ENCODE measurements at regions not wholly inside any gene's neighbourhood (a gene's known extent, or its start where the extent isn't known, plus 50 kb on each side); places are given as distances from the start of the nearest gene placed in this dataset.
"Not testable (repeated sequence)": the region's sequence is repeated elsewhere in the genome, so short reads cannot be mapped to it uniquely, and the experiment has no call there.

DNA sequence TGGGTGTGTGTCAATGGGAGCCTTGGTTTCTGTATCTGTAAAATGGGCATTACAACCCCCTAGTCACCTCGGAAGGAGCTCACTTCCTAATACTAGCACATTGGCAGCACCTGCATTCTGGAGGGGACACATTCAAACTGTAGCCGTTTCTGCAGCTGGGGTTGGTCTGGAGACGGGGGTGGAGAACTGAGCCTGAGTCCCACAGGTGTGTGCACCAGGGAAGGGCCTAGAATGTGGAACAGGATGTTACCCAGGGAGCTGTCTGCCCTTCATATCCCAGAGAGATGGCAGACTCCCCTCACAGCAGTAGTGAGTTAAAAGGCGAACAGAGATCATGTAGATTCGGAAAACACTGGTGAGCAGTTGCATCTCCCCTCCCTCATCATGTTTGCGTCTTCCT lies 272.8 kb upstream of the ZNF32 start:
- Histone ChIP-seq H3K4me1 (no peaks in the 10 kb centered on the region), H3K4me3 (ENCODE audit: low read depth, low read length) (no peak overlapping the region), H3K9me3 (no peaks in the 10 kb centered on the region), H3K36me3 (no peaks in the 10 kb centered on the region), H3K27me3 (no peaks in the 10 kb centered on the region)
- TF ChIP-seq, protein P1, sequence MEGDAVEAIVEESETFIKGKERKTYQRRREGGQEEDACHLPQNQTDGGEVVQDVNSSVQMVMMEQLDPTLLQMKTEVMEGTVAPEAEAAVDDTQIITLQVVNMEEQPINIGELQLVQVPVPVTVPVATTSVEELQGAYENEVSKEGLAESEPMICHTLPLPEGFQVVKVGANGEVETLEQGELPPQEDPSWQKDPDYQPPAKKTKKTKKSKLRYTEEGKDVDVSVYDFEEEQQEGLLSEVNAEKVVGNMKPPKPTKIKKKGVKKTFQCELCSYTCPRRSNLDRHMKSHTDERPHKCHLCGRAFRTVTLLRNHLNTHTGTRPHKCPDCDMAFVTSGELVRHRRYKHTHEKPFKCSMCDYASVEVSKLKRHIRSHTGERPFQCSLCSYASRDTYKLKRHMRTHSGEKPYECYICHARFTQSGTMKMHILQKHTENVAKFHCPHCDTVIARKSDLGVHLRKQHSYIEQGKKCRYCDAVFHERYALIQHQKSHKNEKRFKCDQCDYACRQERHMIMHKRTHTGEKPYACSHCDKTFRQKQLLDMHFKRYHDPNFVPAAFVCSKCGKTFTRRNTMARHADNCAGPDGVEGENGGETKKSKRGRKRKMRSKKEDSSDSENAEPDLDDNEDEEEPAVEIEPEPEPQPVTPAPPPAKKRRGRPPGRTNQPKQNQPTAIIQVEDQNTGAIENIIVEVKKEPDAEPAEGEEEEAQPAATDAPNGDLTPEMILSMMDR (IDR thresholded peaks at IDR 0.05; ENCODE audit: low read depth, low read length): no peak
- no peak for DNase-seq

DNA sequence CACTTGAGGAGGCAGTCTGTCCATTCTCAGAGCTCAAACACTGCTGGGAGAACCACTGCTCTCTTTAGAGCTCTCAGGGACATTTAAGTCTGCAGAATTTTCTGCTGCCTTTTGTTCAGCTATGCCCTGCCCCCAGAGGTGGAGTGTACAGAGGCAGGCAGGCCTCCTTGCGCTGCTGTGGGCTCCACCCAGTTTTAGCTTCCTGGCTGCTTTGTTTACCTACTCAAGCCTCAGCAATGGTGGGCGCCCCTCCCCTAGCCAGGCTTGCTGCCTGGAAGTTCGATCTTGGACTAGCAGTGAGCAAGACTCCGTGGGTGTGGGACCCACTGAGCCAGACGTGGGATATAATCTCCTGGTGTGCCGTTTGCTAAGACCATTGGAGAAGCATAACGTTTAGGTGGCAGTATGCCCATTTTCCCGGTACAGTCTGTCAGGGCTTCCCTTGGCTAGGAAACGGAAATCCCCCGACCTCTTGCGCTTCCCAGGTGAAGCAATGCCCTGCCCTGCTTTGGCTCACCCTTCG lies 271.6 kb upstream of the ZNF32 start:
- H3K9me3 ChIP-seq; H3K4me1 ChIP-seq; DNase-seq; H3K27me3 ChIP-seq; H3K36me3 ChIP-seq; H3K4me3 ChIP-seq (ENCODE audit: low read depth, low read length): not testable (repeated sequence)

DNA sequence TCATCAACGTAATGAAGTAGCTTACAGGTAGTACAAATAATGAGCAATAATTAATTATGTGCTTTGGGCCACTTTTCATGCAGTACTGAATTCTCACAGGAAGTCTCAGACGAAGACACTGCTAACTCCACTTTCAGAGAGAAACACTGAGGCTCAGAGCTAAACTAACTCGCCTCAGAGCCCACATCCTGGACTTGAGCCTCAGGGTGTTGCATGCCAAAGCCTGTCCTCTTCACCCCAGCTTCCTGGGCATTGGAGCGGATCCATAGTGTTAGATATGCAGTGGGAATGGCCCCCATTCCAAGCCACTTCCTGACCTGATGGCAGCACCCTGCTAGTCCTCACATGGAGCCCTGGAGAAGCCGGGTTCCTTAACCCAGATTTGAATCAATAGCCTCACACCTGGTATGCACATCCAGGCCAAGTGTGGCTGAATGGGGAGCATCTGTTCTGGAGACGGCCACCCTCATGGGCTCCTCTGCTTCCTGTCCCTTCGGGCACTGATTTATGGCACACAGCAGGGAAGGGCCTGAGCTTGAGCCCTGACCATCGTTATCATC lies 265.1 kb upstream of the ZNF32 start:
- TF ChIP-seq, protein P1 (IDR thresholded peaks at IDR 0.05; ENCODE audit: low read depth, low read length): no peak
- no peak overlapping the region for H3K4me3 ChIP-seq (ENCODE audit: low read depth, low read length)
- DNase-seq: no peak
- H3K9me3 ChIP-seq: no peaks in the 10 kb centered on the region
- no peaks in the 10 kb centered on the region; the same call in 1 of the 2 replicates for H3K4me1 ChIP-seq
- no peaks in the 10 kb centered on the region for H3K36me3 ChIP-seq
- H3K27me3 ChIP-seq: no peaks in the 10 kb centered on the region

DNA sequence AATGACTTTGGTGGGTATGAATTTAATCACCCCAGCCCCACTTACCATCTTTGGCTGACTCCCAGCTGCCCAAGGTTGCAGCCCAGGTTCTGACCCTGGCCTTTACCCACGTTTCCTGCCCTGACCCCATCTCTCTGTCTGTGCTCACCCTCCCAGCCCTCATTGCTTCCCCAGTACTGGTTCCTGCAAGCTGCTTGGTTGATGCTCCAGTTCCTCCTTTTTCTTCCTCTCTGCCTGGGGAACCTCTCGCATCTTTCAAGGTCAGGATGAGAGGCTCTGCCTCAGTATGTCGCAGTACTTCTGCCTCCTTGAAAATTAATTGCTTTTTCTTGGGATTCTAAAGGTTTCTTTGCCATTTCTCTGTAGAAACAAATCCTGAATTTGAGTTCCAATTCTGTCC lies 263.8 kb upstream of the ZNF32 start:
- no peaks in the 10 kb centered on the region; the same call in 1 of the 2 replicates for H3K4me1 ChIP-seq
- DNase-seq: no peak
- no peaks in the 10 kb centered on the region for H3K9me3 ChIP-seq
- no peaks in the 10 kb centered on the region for H3K27me3 ChIP-seq
- H3K36me3 ChIP-seq: no peaks in the 10 kb centered on the region
- TF ChIP-seq, protein P1 (IDR thresholded peaks at IDR 0.05; ENCODE audit: low read depth, low read length): no peak
- H3K4me3 ChIP-seq (ENCODE audit: low read depth, low read length): no peak overlapping the region

DNA sequence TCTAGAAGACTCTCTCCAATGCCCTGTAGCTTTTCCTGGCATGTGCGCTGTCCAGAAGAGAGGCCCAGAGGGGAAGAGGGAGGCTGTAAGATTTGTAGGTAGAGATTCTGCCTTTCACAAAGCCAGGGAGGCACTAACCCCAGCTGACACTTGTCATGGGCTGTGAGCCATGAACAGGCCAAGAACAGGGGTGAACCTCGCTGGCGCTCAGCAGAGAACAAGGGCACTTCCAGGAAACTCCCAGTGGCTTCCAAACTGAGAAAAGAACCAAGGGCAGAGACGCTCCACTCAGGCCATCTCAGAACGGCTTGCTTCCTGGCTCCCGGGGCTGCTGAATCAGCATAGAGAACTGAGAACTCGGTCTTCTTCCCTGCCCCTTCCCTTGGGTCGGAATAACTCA lies 257.8 kb upstream of the ZNF32 start:
- no peak overlapping the region for H3K4me3 ChIP-seq (ENCODE audit: low read depth, low read length)
- H3K9me3 ChIP-seq: no peaks in the 10 kb centered on the region
- no peaks in the 10 kb centered on the region for H3K27me3 ChIP-seq
- peaks cover 14% of the 10 kb centered on the region for H3K4me1 ChIP-seq
- TF ChIP-seq, protein P1 (IDR thresholded peaks at IDR 0.05; ENCODE audit: low read depth, low read length): no peak
- DNase-seq: no peak
- no peaks in the 10 kb centered on the region for H3K36me3 ChIP-seq

DNA sequence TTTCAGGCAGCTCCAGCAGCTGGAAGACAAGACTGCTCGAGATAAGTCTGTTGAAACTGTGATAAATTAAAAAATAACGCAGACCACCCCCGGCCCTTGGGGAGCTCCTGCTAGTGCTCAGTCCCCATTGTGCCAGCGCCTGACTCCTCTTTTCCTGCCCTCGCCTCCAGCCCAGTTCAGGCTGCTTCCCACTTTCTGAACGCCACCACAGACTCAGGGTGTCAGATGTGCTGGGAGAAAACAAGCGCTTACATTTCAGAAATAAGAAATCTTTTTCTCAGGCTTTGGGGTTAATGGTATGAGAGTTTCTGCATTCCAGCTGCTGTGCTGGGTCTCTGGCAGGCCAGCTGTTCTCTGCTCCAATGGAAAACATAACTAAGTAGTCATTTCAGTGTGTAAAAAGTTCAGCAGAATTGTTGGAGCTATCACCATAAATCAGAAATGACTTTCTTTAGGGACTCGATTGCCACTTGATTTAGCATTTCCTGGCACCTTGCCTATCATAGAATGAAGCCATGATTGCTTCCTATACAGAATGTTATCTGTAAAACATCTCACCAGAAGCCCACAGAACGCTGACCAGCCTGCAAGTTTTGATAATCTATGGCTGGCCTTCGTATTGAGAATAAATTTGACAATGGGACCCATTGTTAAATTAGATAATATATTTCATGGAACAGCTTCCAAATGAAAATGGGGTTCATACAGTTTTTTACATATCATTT lies 257.0 kb upstream of the ZNF32 start:
- DNase-seq: peak; percentile 32
- no peak overlapping the region for H3K4me3 ChIP-seq (ENCODE audit: low read depth, low read length)
- TF ChIP-seq, protein P1 (IDR thresholded peaks at IDR 0.05; ENCODE audit: low read depth, low read length): no peak
- no peaks in the 10 kb centered on the region for H3K36me3 ChIP-seq
- H3K9me3 ChIP-seq: no peaks in the 10 kb centered on the region
- peaks cover 17% of the 10 kb centered on the region for H3K4me1 ChIP-seq
- no peaks in the 10 kb centered on the region for H3K27me3 ChIP-seq
